Adrenal gland (tissue), 5 donors: ENCODE measurements at regions not wholly inside any gene's neighbourhood (a gene's known extent, or its start where the extent isn't known, plus 50 kb on each side); places are given as distances from the start of the nearest gene placed in this dataset.

ENCODE experiments used
- CTCF ChIP-seq, 6 experiments: fragments of 450-650 bp in 4 of 6; fragments of 200-600 bp in 2 of 6; sonication (generic) in 1 of 6; IDR thresholded peaks; 1 replicate in 5 of 6; 2 replicates in 1 of 6; pipeline versions ENCODE4 v1.5.1 to v1.8.0; 2016 to 2021; ENCODE audit warnings: antibody characterized with exemption in 6 of 6, mild to moderate bottlenecking in 2 of 6, moderate library complexity in 1 of 6
- POLR2A ChIP-seq, 2 donors: fragments of 450-650 bp; IDR thresholded peaks; one replicate each; pipeline ENCODE4 v1.6.1; 2017; ENCODE audit warnings: antibody characterized with exemption in 2 of 2, mild to moderate bottlenecking in 2 of 2, moderate library complexity in 1 of 2
- donor health status: DM: no; HTN: no; CAD: no.

DNA sequence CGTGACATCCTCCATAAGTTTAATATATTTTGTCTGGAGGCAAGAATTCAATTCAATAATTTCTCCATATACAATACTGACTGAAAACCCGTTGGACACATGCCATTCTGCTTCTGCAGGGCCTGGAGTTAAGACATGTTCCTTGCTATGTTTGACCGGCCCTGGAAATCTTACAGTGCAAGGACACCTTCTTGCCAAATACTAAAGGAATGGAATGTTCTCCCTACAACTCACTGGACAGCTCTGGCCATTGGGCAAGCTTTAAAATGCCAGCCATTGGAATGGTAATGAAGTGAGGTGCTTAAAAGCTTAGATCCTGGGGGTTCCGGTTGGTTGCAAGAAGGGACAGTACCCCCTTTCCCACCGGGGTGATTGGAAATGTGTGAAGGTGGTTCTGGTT lies 329.8 kb upstream of the PROK2 start:
- TF ChIP-seq CTCF (IDR thresholded peaks at IDR 0.05): no peak
- TF ChIP-seq POLR2A (IDR thresholded peaks at IDR 0.05): no peak
